Progenitor cell of endocrine pancreas (in vitro differentiated cells): ENCODE measurements at regions not wholly inside any gene's neighbourhood (a gene's known extent, or its start where the extent isn't known, plus 50 kb on each side); places are given as distances from the start of the nearest gene placed in this dataset.

Experiments used
- DNase-seq: peaks from one replicate; pipeline ENCODE4 v3.0.0; 2021; ENCODE audit warnings: low spot score; ENCODE audit not compliant: unreplicated experiment
- H3K27ac Mint-ChIP-seq: 2 replicates; pipeline ENCODE4 v1.8.0; 2021; ENCODE audit warnings: mild to moderate bottlenecking, moderate library complexity, mixed read lengths
- H3K27me3 Mint-ChIP-seq: 2 replicates; pipeline ENCODE4 v1.8.0; 2021; ENCODE audit warnings: mixed read lengths
- H3K36me3 Mint-ChIP-seq: 2 replicates; pipeline ENCODE4 v1.8.0; 2022; ENCODE audit warnings: mixed read lengths; ENCODE audit not compliant: insufficient read depth
- H3K4me1 Mint-ChIP-seq: 2 replicates; pipeline ENCODE4 v1.8.0; 2021; ENCODE audit warnings: low read depth, mixed read lengths
- H3K4me3 Mint-ChIP-seq: 2 replicates; pipeline ENCODE4 v1.8.0; 2021; ENCODE audit warnings: low read depth, mild to moderate bottlenecking, moderate library complexity, mixed read lengths
- H3K9me3 Mint-ChIP-seq: 2 replicates; pipeline ENCODE4 v1.8.0; 2021; ENCODE audit warnings: low read depth, mixed read lengths
- CTCF ChIP-seq: fragments of 200-600 bp; sonication (generic); IDR thresholded peaks from one replicate; pipeline ENCODE4 v1.5.0; 2021; ENCODE audit warnings: antibody characterized with exemption, mild to moderate bottlenecking; ENCODE audit not compliant: unreplicated experiment

GRCh38 chr4:129498626-129499025, 402.7 kb downstream of the C4orf33 start:
- no peak overlapping the region for H3K27ac Mint-ChIP-seq
- H3K4me1 Mint-ChIP-seq = peaks cover 1% of the 10 kb centered on the region
- H3K36me3 Mint-ChIP-seq = no peaks in the 10 kb centered on the region
- no peaks in the 10 kb centered on the region for H3K27me3 Mint-ChIP-seq
- H3K9me3 Mint-ChIP-seq = no peaks in the 10 kb centered on the region
- DNase-seq = no peak
- no peak overlapping the region for H3K4me3 Mint-ChIP-seq
- TF ChIP-seq CTCF = no peak

GRCh38 chr4:129514852-129515251, 418.9 kb downstream of the C4orf33 start:
- TF ChIP-seq CTCF = no peak
- H3K36me3 Mint-ChIP-seq = no peaks in the 10 kb centered on the region
- H3K4me1 Mint-ChIP-seq = no peaks in the 10 kb centered on the region
- H3K9me3 Mint-ChIP-seq = no peaks in the 10 kb centered on the region
- H3K27me3 Mint-ChIP-seq = no peaks in the 10 kb centered on the region
- no peak overlapping the region for H3K4me3 Mint-ChIP-seq
- no peak for DNase-seq
- H3K27ac Mint-ChIP-seq = no peak overlapping the region

GRCh38 chr4:129515356-129515755, 419.4 kb downstream of the C4orf33 start:
- no peak for DNase-seq
- no peaks in the 10 kb centered on the region for H3K9me3 Mint-ChIP-seq
- no peaks in the 10 kb centered on the region for H3K36me3 Mint-ChIP-seq
- no peak overlapping the region for H3K4me3 Mint-ChIP-seq
- no peak overlapping the region for H3K27ac Mint-ChIP-seq
- H3K4me1 Mint-ChIP-seq = no peaks in the 10 kb centered on the region
- no peaks in the 10 kb centered on the region for H3K27me3 Mint-ChIP-seq
- TF ChIP-seq CTCF = no peak

- no peaks in the 10 kb centered on the region for H3K4me1 Mint-ChIP-seq
- H3K4me3 Mint-ChIP-seq = no peak overlapping the region
- TF ChIP-seq CTCF = no peak
- DNase-seq = no peak
- H3K9me3 Mint-ChIP-seq = no peaks in the 10 kb centered on the region
- H3K36me3 Mint-ChIP-seq = no peaks in the 10 kb centered on the region
- H3K27me3 Mint-ChIP-seq = no peaks in the 10 kb centered on the region
- no peak overlapping the region for H3K27ac Mint-ChIP-seq
These were observed 430.9 kb downstream of the C4orf33 start for GRCh38 chr4:129526812-129527211.

- no peak for DNase-seq
- H3K27me3 Mint-ChIP-seq = no peaks in the 10 kb centered on the region
- no peak overlapping the region for H3K4me3 Mint-ChIP-seq
- H3K9me3 Mint-ChIP-seq = no peaks in the 10 kb centered on the region
- no peaks in the 10 kb centered on the region for H3K36me3 Mint-ChIP-seq
- TF ChIP-seq CTCF = no peak
- no peak overlapping the region for H3K27ac Mint-ChIP-seq
- H3K4me1 Mint-ChIP-seq = no peaks in the 10 kb centered on the region
These were observed 435.3 kb downstream of the C4orf33 start for GRCh38 chr4:129531253-129531652.
